Stomach (tissue), 8 donors: ENCODE measurements at regions not wholly inside any gene's neighbourhood (a gene's known extent, or its start where the extent isn't known, plus 50 kb on each side); places are given as distances from the start of the nearest gene placed in this dataset.
A peak's percentile ranks its signal among the peaks of the same experiment; 100 is the strongest.

Source experiments
- DNase-seq, 2 donors: peaks; one replicate each; pipeline versions ENCODE4 v3.0.0 to v3.0.0-alpha.2; 2013 to 2019
- H3K27ac ChIP-seq, 5 donors: fragments of 200-600 bp in 4 of 5; sonication (generic) in 4 of 5; one replicate each; pipeline ENCODE4 v1.5.1; 2013 to 2019; ENCODE audit warnings: mild to moderate bottlenecking in 1 of 5, moderate library complexity in 1 of 5
- H3K27me3 ChIP-seq, 3 donors: fragments of 200-600 bp; sonication (generic); one replicate each; pipeline ENCODE4 v1.5.1; 2017 to 2019; ENCODE audit warnings: mixed run types in 1 of 3
- H3K36me3 ChIP-seq, 4 donors: fragments of 200-600 bp; sonication (generic); 1 replicate in 3 of 4; 2 replicates in 1 of 4; pipeline ENCODE4 v1.5.1; 2016 to 2019
- H3K4me1 ChIP-seq, 4 donors: fragments of 200-600 bp; sonication (generic); one replicate each; pipeline ENCODE4 v1.5.1; 2016 to 2019
- H3K4me3 ChIP-seq, 4 donors: fragments of 200-600 bp; sonication (generic) in 3 of 4; one replicate each; pipeline ENCODE4 v1.5.1; 2016 to 2019; ENCODE audit warnings: mild to moderate bottlenecking in 1 of 4
- H3K9me3 ChIP-seq, 4 donors: fragments of 200-600 bp; sonication (generic); one replicate each; pipeline ENCODE4 v1.5.1; 2016 to 2019
- EP300 ChIP-seq: sonication (generic); formaldehyde crosslinking; IDR thresholded peaks from one replicate; pipeline ENCODE4 v1.6.1; 2017; ENCODE audit warnings: antibody characterized with exemption
- POLR2A ChIP-seq, 4 donors: fragments of 450-650 bp; IDR thresholded peaks; one replicate each; pipeline ENCODE4 v1.6.1; 2016; ENCODE audit warnings: antibody characterized with exemption in 4 of 4, control low read depth in 2 of 4, mild to moderate bottlenecking in 1 of 4, moderate library complexity in 1 of 4
- POLR2AphosphoS5 ChIP-seq, 3 donors: sonication (generic); formaldehyde crosslinking; IDR thresholded peaks; one replicate each; pipeline ENCODE4 v1.6.1; 2016; ENCODE audit warnings: antibody characterized with exemption in 3 of 3
- WGBS, 5 donors: extraction: QIAGEN DNeasy Blood & Tissue Kit in 3 of 5; methylation state at CpG; one replicate each; pipeline versions ENCODE4 v1.1.5 to v1.1.7; 2013 to 2018; 5-methylcytosine and 5-hydroxymethylcytosine counted together
- intact Hi-C: fragments of 100-400 bp; cut with DNase I; formaldehyde crosslinking; loops from one replicate; pipeline ENCODE4 v1.15.1; 2023; ENCODE audit warnings: low total_unique reads
- TF ChIP-seq, protein P1 (sequence below), 7 experiments: fragments of 450-650 bp in 4 of 7; fragments of 200-600 bp in 3 of 7; sonication (generic) in 3 of 7; IDR thresholded peaks; one replicate each; pipeline ENCODE4 v1.5.1; 2016 to 2019; ENCODE audit warnings: antibody characterized with exemption in 7 of 7, control low read depth in 2 of 7, mild to moderate bottlenecking in 1 of 7
- donor health status: healthy with polysubstance abuse.
- donor health status: Bipolar disorder and iron deficiency.
- donor health status: healthy.

DNA sequence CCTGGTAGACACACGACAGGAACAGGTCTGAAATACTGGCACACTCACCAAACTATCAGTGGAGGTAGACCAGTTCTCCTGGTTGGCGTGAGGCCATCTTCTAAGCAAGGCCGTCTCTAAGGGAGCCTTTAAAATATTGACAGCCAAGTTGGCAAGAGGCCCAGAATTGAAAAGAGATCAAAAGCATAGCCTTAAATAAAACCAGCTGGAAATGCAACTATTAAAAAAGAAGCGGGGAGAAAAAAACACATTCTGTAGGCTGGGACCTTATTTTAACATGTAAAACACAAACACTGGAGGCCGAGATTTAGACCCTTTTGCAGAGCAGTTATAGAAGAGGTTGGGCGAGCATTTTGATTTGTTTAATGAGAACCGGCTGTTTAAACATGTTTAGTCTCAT lies 233.0 kb upstream of the CLNK start:
- WGBS, 5 donors, result 8 to 36% (median 18%) methylated on average over 7 of the region's 7 CpGs
- Histone ChIP-seq H3K36me3 (no peaks in the 10 kb centered on the region), H3K27me3 (no peaks in the 10 kb centered on the region), H3K4me3 (no peak overlapping the region), H3K4me1 (peaks cover 0 to 7% (median 2%) of the 10 kb centered on the region in 4 donors), H3K27ac (no peak overlapping the region), H3K9me3 (no peaks in the 10 kb centered on the region)
- intact Hi-C loops, result no loop called here
- peak; percentile 55 to 63 for DNase-seq
- TF ChIP-seq POLR2AphosphoS5 (IDR thresholded peaks at IDR 0.05) (no peak), EP300 (no peak), POLR2A (IDR thresholded peaks at IDR 0.05) (no peak)
- TF ChIP-seq, protein P1, sequence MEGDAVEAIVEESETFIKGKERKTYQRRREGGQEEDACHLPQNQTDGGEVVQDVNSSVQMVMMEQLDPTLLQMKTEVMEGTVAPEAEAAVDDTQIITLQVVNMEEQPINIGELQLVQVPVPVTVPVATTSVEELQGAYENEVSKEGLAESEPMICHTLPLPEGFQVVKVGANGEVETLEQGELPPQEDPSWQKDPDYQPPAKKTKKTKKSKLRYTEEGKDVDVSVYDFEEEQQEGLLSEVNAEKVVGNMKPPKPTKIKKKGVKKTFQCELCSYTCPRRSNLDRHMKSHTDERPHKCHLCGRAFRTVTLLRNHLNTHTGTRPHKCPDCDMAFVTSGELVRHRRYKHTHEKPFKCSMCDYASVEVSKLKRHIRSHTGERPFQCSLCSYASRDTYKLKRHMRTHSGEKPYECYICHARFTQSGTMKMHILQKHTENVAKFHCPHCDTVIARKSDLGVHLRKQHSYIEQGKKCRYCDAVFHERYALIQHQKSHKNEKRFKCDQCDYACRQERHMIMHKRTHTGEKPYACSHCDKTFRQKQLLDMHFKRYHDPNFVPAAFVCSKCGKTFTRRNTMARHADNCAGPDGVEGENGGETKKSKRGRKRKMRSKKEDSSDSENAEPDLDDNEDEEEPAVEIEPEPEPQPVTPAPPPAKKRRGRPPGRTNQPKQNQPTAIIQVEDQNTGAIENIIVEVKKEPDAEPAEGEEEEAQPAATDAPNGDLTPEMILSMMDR (IDR thresholded peaks at IDR 0.05), result no peak

DNA sequence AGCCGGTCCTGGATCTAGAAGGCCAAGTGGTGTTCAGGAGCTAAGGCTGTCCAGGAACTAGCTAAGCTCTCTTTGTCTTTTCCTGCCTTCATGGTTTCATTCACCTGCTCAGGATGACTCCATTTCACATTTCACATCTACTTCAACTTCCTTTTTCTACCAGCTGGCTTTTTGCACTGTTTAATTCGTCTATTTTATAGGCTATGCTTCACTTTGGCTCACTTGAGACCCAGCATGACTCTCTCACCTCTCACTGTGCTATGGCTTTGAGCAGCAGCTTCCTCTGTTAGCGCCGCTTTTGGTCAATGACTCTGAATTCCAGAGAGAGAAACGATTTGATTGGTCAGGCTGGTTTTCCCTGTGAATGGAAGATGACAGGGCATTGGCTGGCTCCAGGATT lies 213.5 kb upstream of the CLNK start:
- Histone ChIP-seq H3K27me3 (no peaks in the 10 kb centered on the region), H3K4me1 (no peaks in the 10 kb centered on the region)

DNA sequence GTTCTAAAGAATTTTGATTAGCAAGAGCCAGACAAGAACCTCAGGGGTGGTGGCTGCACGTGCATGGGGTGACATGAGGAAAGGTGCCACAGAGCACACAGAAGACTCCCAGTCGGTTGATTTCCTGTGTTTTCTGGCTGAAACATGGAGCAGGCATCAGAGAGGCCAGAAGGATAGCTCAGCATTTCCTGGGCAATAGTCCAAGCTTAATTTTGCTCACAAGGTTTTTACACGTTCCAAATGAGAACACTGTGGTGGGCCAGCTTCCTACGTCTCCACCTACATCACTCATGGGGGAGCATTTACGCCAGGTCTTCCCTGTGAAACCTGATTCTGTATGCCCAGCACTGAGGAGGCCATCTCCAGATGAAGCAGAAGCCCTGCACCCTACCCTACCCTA lies 212.5 kb upstream of the CLNK start:
- Histone ChIP-seq H3K9me3 (no peaks in the 10 kb centered on the region), H3K36me3 (no peaks in the 10 kb centered on the region), H3K27me3 (no peaks in the 10 kb centered on the region), H3K4me1 (no peaks in the 10 kb centered on the region), H3K4me3 (no peak overlapping the region), H3K27ac (no peak overlapping the region)
- no peak for DNase-seq
- 63 to 80% (median 74%) methylated on average over 5 of the region's 5 CpGs for WGBS, 5 donors
- TF ChIP-seq POLR2AphosphoS5 (IDR thresholded peaks at IDR 0.05) (no peak), EP300 (no peak), POLR2A (IDR thresholded peaks at IDR 0.05) (no peak)
- TF ChIP-seq, protein P1 (IDR thresholded peaks at IDR 0.05), result no peak
- intact Hi-C loops, result no loop called here

More for the DNA sequence above, 213.5 kb upstream of the CLNK start:
- intact Hi-C loops, result no loop called here
- Histone ChIP-seq H3K27ac (no peak overlapping the region), H3K36me3 (no peaks in the 10 kb centered on the region), H3K9me3 (no peaks in the 10 kb centered on the region), H3K4me3 (no peak overlapping the region)
- DNase-seq, result no peak
- no peak for TF ChIP-seq POLR2AphosphoS5 (IDR thresholded peaks at IDR 0.05)
- no peak for TF ChIP-seq EP300
- TF ChIP-seq POLR2A (IDR thresholded peaks at IDR 0.05), result no peak
- TF ChIP-seq, protein P1 (IDR thresholded peaks at IDR 0.05), result no peak
- WGBS, 5 donors, result 81 to 88% (median 87%) methylated on average over 5 of the region's 5 CpGs

DNA sequence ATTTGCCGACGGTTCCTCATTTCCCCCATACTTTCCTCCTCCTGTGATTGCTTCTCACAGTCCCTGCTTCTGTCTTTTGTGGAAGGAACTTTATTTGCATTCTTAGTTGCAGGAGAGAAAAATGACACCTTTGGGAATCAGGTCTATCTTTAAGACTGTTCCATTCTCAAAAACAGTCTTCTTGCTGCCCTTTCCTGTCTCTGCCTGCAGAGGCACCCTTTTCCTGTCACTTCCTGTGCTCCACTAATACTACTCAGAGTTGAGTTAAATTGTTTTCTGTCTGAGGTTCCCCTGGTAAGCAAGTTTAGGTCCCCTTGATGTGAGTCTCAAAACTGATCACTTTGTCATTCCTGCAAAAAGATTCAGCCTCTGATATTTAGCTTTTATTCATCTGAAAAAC lies 208.8 kb upstream of the CLNK start:
- TF ChIP-seq, protein P1 (IDR thresholded peaks at IDR 0.05), result no peak
- Histone ChIP-seq H3K36me3 (no peaks in the 10 kb centered on the region), H3K27me3 (no peaks in the 10 kb centered on the region), H3K4me1 (no peaks in the 10 kb centered on the region), H3K4me3 (no peak overlapping the region), H3K27ac (no peak overlapping the region), H3K9me3 (no peaks in the 10 kb centered on the region)
- intact Hi-C loops, result no loop called here
- 63 to 79% (median 67%) methylated on average over 2 of the region's 2 CpGs for WGBS, 5 donors
- peak in 1 of 2 donors; percentile 18 for DNase-seq
